GM21360 (cell line): ENCODE measurements at regions not wholly inside any gene's neighbourhood (a gene's known extent, or its start where the extent isn't known, plus 50 kb on each side); places are given as distances from the start of the nearest gene placed in this dataset.

Source experiments
- ATAC-seq: cut with Tn5 transposase; IDR thresholded peaks from one replicate; pipeline ENCODE4 v1.9.1; 2021; ENCODE audit warnings: mild to moderate bottlenecking, moderate library complexity; ENCODE audit not compliant: unreplicated experiment

DNA sequence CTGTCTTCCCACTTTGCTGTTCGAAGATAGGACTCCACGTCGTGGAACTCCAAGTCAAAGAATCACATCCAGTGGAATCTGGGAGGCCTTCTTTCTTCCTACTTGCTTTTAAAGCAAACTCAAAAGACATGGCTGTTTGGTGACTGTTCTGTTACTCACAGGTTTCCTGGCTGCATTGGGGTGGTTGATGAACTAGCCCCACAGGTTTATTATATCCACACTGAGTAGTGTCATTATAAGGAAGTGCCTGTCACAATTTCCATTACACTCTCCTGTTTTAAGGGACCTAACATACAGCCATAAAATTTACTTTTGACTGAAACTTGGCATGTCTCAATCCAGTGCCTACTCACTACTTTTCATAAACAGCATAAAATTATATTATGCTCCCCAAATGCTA, 287.3 kb upstream of the SP4 start:
- ATAC-seq: no peak

DNA sequence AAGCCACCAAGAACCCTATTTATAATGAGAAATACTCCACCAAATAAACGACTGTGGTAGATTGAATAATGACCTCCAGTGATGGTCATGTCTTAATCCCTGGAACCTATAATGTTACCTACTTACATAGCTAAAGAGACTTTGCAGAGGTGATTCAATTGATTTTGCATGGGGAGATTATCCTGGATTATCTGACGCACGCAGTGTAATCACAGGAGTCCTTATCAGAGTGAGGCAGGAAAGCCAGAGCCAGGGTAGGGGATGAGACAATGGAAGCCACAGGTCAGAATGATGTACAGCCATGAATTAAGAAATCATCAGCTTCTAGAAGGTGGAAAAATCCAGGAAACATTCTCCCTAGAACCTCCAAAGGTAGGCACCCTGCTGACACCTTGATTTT, 286.4 kb upstream of the SP4 start:
- no peak for ATAC-seq

DNA sequence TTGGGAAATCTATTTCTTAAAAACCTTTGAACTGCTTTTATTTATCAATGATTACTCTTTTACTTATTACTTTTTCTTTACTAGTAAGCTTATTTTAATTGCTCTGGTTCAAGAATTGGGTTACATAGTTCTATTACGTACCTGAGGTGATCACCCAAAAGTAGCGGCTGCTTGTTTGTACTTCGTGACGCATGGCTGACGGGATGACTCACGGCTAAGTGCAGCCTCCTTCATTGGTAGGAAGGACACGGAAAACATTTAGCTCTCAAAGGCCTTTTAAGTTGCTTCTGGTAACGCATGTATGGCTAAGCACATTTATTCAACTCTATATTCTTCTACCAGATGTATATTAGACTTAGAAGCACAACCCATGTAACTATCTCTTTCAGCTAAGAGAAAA, 285.8 kb upstream of the SP4 start:
- ATAC-seq: no peak

DNA sequence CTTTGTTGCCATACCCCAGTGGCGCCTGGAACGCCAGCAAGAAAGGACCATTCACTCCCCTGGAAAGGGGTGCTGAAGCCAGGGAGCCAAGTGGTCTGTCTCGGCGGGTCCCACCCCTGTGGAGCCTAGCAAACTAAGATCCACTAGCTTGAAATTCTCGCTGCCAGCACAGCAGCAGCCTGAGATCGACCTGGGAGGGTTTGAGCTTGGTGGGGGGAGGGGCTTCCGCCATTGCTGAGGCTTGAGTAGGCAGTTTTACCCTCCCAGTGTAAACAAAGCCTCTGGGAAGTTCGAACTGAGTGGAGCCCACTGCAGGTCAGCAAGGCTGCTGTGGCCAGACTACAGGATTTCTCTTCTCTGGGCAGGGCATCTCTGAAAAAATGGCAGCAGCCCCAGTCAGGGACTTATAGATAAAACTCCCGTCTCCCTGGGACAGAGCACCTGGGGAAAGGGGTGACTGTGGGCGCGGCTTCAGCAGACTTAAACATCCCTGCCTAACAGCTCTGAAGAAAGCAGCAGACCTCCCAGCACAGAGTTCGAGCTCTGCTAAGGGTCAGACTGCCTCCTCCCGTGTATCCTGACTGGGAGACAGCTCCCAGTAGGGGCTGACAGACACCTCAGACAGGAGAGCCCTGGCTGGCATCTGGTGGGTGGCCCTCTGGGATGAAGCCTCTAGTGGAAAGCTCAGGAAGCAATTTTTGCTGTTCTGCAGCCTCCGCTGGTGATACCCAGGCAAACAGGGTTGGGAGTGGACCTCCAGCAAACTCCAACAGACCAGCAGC, 281.1 kb upstream of the SP4 start:
- no peak for ATAC-seq

DNA sequence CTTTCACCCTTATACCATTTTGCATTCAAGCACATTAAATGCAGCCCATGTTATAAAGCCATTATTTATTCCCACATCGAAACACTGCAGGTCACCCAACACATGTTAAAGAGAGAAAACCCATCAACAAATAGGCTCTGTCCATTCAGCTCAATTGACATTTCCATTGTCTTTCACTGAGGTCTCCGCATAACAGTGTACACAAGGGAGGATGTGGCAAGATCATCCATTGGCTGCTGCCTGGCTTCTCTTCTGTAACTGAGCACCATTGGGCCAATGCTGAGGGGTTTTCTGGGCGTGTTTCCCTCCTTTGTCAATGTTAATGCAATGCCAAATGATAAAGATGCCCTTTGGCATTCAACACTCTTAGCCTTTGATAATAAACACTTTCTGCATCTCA, 278.1 kb upstream of the SP4 start:
- no peak for ATAC-seq

DNA sequence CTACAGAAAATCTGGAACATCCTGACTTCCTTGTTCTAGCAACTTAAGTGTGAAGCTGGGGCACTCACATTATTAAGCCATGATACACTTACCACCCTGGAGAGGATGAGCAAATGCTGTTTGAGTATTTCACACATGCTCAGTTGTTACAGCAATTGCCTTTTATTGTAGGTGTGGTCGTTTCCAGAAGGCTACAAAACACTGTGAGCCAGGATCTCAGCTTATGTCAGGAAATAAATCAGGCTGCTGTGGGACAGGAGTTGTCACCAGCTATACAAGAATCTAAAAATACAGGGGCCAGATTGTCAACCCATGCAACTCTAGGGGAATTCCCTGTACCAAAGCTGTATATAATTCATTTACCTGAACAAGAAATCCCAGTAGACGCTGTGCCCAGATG, 273.3 kb upstream of the SP4 start:
- no peak for ATAC-seq

DNA sequence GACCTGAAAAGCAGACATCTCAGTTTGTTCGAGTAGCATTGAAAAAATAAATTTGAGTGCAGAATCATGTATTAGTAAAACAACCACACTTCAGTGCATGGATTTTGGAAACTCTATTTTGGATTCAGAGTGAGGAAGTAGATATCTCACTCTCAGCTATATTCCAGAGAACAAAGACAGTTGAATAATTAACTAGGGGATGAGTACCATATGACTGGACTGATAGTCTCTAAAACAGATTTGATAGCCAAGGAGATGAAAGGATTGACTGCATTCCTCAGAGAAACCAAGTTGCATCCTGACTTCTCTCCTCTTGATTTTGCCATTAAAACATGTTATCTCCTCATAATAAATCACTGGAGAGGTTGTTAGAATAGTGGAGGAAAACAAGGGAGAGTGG, 268.4 kb upstream of the SP4 start:
- no peak for ATAC-seq

DNA sequence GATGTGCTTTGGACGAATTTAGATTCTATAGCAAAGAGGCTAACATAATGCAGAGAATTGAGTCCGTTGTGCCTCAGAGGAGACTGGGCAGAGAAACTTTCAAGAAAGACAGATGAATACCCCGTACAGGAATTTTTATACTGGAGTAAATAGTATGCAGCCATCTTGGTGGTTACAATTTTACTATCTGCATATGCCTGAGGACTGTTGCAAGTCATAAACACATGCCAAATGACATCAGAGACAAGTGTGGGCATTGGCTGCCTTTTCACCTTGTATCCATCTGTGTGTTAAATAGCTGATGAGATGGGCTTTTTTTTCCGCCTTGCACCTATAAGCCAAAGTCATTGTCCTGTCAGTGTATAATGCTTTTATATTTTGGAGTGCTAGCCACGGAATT, 267.5 kb upstream of the SP4 start:
- ATAC-seq: no peak

DNA sequence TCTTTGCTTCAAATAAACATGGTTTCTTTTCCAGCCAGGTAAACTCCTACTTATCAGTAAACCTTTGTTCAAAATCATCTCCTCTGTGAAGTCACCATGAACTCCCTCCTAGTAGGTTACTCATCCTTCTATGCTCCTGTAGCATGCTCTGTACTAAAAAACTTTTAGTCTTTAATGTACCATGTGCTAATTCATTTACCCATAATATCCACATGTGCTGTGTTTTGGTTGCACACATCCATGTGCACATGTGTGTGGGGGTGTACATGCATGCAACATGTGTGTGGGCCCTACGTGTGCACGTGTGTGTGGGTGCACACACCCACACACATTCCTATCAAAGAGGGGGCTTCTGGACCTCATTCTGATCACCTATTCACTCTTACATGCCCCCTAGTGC, 259.9 kb upstream of the SP4 start:
- no peak for ATAC-seq

DNA sequence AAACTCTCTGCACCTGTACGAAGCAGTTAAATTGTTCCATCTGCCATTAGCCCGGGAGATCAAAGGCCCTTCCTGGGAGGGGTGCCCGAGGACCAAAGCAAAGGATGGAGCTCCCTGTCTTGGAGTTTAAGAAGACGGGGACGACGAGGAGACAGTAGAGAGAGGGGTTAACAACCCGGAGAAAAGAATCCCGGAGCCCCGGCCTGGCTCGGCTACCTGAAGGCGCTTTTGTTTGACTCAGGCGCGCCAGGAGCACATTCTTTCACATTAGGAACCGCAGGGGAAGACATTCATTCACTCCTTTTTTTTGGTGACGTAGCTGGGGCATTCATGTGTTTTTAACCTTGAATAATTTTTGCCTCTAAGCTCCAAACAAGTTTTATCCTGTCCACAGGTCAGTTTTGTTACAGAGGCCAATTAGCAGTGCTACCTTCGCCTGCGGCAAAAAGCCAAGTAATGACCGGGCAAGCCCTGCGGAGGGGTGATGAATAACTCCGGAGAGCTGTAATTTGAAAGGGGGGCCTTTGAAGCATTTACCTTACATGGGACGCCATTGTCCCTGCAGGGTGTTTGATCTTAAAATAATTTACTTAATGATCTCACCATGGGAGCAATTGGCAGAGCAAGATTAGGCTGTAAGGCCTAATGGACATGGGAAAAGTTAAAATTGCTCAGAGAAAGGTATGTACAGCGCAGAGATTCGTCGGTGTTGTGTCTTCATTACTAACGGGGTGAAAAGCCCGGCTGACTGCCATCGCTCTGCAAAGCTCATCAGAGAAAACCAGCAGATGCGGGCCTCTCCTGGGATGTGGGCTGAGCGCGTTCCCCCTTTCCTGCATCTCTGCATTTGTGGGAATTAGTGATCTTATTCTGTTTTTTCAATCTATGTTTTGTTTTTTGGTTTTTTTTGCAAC, 258.0 kb upstream of the SP4 start:
- ATAC-seq: no peak

DNA sequence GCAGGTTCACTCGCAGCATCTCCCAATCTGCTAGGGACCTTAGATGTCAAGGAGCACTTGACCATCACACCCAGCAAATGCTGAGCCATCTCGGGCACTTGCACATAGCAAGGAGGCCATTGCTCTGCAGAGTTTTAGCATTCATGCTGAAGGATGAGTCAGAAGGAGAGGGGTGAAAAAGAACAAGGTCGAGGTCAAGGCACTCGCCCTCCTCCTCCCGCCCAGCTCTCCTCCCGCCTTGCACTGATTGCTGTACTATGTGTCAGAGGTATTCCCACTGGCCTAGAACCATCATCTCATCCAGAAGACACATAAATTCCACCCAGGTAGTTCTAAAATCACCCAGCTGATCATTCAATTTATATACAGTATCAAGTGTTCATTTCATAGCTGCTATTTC, 255.1 kb upstream of the SP4 start:
- ATAC-seq: no peak

DNA sequence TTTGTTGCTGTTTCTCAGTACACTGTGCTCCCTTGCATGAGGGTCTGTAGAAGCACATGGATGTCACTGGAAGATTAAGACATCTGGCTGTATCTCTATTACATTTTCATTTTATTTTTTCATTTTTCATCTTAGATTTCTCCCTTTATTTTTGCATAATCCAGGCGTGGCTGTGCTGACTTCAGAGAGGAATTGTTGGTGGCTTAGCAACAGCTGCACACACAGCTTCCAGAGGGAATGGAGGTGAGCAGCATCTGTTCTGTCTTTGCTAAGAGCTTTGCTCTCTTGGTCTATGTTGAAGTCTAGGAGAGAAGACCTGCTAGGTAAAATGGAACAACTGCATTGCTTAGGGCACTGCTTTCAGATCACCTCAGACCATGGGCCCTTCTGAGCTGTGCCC, 254.4 kb upstream of the SP4 start:
- ATAC-seq: no peak

DNA sequence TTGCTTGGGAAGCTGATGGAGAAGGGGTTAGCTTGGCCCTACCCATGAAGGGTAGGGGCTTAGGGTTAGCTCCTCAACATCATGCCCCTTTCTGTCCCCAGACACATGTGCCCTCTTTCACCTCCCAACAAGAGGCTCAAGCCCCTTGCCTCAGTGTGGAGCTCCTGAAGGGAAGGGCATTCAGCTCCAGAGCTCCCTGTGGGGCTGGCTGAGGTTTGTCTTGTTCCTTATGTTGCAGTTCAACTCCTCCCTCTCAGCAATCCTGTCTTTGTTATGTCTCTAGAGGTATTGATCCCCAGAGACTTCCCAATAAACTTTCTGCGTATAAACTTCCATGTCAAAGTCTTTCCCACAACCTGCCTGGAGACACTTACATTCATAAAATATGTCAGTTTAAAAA, 252.2 kb upstream of the SP4 start:
- no peak for ATAC-seq

DNA sequence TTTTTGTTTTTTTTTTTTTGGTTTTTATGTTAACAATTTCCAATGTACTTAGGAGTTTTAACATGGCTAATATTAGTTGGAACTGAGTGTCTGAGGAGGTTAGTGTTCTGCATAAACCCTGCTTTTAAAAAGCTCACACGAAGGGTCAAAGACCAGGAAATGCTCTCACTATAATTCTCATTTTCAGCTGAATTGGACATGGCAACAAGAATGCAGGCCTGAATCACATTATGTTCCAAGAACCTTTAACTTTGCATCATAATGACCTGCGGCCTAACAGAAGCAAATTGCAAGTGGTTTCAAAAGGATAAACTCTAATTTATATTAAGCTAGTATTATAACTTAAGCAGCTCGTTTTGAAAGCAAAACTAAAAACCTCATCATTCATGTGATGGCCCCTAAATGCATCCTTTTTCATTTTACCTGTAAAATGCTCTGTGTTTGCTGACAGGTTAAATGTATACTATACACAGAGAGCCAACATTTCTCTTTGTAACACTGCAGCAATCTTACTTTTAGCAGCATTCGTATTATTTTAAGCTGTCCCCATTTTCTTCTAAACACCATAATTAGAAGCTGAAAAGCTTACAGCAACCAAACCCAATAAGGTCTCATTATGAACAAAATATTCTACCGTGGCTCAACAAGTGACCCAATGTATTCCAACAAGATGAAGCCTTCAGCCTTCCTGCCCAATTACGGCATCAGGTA, 242.8 kb upstream of the SP4 start:
- ATAC-seq: no peak

DNA sequence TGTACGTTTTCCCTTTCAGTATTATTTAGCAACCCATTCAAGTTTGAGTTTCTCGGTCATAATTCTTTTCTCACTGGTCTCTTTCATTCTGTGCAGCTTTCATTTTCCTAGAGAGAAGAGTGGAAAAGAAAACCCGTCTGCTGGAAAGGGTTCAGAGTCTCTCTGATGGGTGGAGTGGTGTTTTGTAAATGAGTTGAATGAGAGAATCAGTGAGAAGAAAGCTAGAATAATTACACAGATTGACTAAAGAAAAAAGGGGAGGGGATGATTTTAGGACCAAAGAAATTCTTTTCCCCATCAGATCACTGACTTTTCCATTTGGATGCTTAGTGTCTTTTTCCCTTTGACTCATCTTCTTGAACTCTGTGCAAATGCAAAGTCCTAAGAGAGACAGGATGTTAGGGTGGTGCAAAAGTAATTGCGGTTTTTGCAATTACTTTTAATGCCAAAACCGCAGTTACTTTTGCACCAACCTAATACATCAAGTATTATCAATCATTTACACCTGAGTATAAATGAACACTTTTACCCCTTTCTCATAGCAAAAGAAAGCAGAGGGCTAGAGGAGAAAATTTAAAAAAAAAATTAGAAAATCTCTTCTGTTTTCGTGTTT, 242.1 kb upstream of the SP4 start:
- no peak for ATAC-seq

DNA sequence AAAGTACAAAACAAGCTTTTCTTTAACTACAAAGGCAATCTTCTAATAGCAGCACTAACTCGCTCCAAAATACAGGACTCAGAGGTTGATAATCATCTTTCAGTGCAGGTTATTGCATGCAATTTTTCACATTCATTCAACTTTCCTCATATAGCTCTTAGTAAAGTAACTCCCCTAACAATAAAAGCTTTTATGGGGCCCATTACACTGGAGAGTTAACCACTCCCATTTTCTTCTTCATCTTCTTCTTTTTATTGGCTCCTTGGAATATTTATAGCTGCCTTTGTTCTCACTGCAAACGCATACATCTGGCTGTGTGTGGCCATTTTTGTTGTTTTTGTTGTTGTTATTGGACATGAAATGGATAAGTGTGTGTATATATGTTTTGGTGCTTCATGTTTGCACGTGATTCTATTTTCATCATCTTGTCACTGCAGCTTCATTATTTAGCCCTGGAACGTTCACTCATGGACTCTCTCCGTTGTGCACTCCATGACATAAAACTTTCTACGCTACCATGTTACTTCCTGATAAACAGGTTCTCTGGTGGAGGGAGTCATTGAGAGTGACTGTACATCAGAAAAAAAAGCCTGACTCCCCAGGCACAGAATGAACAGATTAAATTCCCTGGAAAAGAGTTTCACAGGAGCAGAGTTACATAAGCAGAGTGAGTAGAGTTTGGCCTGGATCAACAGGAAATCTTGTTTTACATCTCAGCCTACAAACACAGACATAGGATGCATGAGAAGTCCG, 236.4 kb upstream of the SP4 start:
- no peak for ATAC-seq

DNA sequence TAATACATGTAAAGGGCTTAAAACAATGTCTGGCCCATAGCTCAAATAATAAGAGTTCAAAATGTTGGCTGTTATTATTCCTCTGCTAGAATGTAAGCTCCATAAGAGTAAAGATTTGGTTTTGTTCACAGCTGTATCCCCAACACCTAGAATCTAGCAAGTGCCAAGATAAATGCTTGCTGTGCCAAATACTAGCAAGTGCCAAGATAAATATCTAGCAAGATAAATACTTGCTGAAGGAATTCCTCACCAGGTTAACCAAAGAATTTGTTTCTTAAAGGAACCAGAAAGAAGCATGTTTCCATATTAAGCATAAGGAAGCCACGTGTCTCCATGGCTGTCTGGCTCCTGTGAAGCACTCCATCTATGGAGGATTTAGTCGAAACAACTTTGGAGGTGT, 235.2 kb upstream of the SP4 start:
- ATAC-seq: no peak

DNA sequence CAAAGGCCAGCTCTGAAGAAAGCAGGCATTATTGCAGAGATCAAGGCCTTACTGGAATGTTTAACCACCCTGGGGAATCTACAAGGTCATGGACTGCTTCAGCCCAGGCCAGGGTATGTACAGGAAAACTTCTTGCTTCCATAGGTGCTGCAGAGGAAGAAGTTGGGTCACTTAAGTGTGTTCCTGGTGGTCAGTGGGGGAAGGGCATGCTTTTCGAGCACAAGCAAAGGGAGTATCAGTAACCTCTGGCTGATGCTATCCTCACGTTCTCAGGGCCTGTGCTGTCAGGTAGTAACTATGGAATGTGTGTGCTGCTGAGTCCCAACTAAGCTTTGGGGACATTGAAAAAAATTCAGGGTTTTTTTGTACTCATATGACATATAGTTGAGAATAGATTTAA, 234.0 kb upstream of the SP4 start:
- ATAC-seq: no peak

DNA sequence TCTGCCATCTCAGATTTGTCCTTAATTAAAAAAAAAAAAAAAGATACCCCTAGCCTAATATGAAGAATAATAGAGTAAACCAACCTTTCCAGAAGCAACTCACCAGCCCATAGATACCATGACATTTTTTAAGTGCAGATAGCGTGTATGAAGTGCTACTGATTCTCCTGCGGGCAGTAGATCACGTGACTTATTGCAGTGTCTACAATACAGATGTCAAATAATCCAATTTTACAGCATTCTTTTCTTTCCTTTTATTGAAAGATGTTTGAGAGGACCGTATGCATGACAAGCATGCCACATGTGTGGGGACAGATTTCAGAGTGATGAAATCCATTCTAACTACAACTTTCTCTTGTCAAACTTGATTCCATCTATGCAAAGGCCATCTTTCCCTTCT, 232.9 kb upstream of the SP4 start:
- ATAC-seq: no peak

DNA sequence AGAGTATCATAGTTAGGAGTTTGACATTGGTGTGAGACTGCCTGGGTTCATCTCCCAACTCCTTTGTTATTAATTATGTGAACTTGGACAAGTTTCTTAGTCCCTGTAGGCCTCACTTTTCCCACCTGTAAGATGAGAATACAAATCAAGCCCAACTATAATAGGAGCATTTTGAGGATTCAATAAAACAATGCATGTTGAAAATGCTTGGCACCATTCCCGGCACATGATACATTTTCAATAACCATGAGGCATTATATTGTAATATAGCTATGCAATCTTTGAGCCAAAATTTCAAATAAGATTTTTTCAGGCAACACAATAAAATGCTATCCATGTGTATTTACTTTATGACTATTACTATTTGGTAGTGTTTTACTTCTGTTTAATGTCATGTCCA, 229.0 kb upstream of the SP4 start:
- ATAC-seq: no peak

DNA sequence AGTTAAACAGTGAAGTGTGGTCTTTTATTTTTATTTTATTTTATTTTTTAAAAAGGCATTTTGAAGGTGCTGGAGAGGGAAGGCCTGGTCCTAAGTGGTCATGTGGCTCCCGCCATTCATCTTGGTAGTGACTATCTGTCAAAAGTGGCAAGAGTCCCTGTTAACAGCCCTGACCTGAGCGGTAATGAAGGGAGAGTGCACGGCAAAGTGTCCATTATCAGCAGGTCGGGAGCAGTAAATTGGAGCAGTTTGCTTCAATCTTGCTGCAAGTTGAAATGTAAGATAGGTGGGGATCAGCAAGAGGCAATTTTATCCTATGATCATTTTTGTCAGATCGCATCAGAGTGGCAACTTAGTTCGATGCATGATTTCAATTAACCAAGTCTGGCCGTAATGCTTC, 227.4 kb upstream of the SP4 start:
- ATAC-seq: no peak
